Heart left ventricle (tissue), 16 donors: ENCODE measurements at regions not wholly inside any gene's neighbourhood (a gene's known extent, or its start where the extent isn't known, plus 50 kb on each side); places are given as distances from the start of the nearest gene placed in this dataset.

Experiments used
- ATAC-seq, 4 donors: fragments of 200-7000 bp; cut with Tn5 transposase; one replicate each; pipeline ENCODE4 v1.9.1; 2020 to 2022; ENCODE audit warnings: moderate library complexity in 4 of 4, mild to moderate bottlenecking in 3 of 4, moderate number of reproducible peaks in 1 of 4
- DNase-seq, 5 donors: peaks; one replicate each; pipeline ENCODE4 v3.0.0-alpha.2; 2020
- H3K27ac ChIP-seq, 12 donors: fragments of 200-600 bp; sonication (generic) in 4 of 12; one replicate each; pipeline versions ENCODE4 v1.5.0 to v1.8.0; 2016 to 2022; ENCODE audit warnings: mild to moderate bottlenecking in 2 of 12
- H3K27me3 ChIP-seq, 9 donors: fragments of 200-600 bp; sonication (generic) in 2 of 9; one replicate each; pipeline versions ENCODE4 v1.5.1 to v1.8.0; 2016 to 2022; ENCODE audit warnings: mild to moderate bottlenecking in 3 of 9
- H3K36me3 ChIP-seq, 9 donors: fragments of 200-600 bp; sonication (generic) in 2 of 9; one replicate each; pipeline versions ENCODE4 v1.5.0 to v1.8.0; 2018 to 2022; ENCODE audit warnings: mild to moderate bottlenecking in 2 of 9
- H3K4me1 ChIP-seq, 12 donors: fragments of 200-600 bp; sonication (generic) in 4 of 12; one replicate each; pipeline versions ENCODE4 v1.5.0 to v1.8.0; 2016 to 2022; ENCODE audit warnings: mild to moderate bottlenecking in 3 of 12
- H3K4me3 ChIP-seq, 12 donors: fragments of 200-600 bp; sonication (generic) in 4 of 12; one replicate each; pipeline versions ENCODE4 v1.5.0 to v1.8.0; 2017 to 2022; ENCODE audit warnings: mild to moderate bottlenecking in 9 of 12, moderate library complexity in 4 of 12
- H3K9me3 ChIP-seq, 12 donors: fragments of 200-600 bp; sonication (generic) in 4 of 12; one replicate each; pipeline versions ENCODE4 v1.5.0 to v1.8.0; 2016 to 2022; ENCODE audit warnings: mild to moderate bottlenecking in 1 of 12
- POLR2A ChIP-seq, 2 donors: fragments of 450-650 bp; IDR thresholded peaks; one replicate each; pipeline ENCODE4 v1.6.1; 2017; ENCODE audit warnings: antibody characterized with exemption in 2 of 2, mild to moderate bottlenecking in 2 of 2, moderate library complexity in 2 of 2
- WGBS, 4 donors: extraction: QIAGEN DNeasy Blood & Tissue Kit in 2 of 4; methylation state at CpG; one replicate each; pipeline versions ENCODE4 v1.1.5 to v1.1.7; 2013 to 2018; 5-methylcytosine and 5-hydroxymethylcytosine counted together
- intact Hi-C, 10 donors: fragments of 100-400 bp; cut with DNase I; formaldehyde crosslinking; loops; one replicate each; pipeline versions ENCODE4 v1.11.1 to v1.14.2; 2022
- TF ChIP-seq, protein P1 (sequence below), 12 donors: fragments of 200-600 bp; sonication (generic) in 4 of 12; IDR thresholded peaks; one replicate each; pipeline versions ENCODE4 v1.5.0 to v1.8.0; 2018 to 2022; ENCODE audit warnings: antibody characterized with exemption in 12 of 12, mild to moderate bottlenecking in 5 of 12
- donor health status: ischemic (EF 13 %, LVEDD 7.1; RV severe dilation, severe dysfunction).
- donor health status: healthy with polysubstance abuse.
- donor health status: DM: no; HTN: yes; CAD: no.
- donor health status: DM: no; HTN: no; CAD: no.
- donor health status: ischemic (EF 25% LVEDD 6.9; RV normal size, moderate dysfunction).
- donor health status: ischemic (EF 25% LVEDD 5.7; RV mildly dilated, moderate dysfunction).
- donor health status: healthy.
- donor health status: DM: yes; HTN: yes; CAD: no.
- donor health status: ischemic (EF 35%, LVEDD 5.7; RV mildly dilated, moderate dysfunction).
- donor health status: nonischemic (EF 11% LVEDD 7.7; RV severe dilation, severe dysfunction).
- donor health status: DM: yes; HTN: yes; CAD: no.
- donor health status: PGD.
- donor health status: ischemic (EF 29% LVEDD 5.4; RV normal size, mild dysfunction).
- donor health status: nonischemic (EF 23%, LVEDD 6.1; RV moderate dilation, normal function).

DNA sequence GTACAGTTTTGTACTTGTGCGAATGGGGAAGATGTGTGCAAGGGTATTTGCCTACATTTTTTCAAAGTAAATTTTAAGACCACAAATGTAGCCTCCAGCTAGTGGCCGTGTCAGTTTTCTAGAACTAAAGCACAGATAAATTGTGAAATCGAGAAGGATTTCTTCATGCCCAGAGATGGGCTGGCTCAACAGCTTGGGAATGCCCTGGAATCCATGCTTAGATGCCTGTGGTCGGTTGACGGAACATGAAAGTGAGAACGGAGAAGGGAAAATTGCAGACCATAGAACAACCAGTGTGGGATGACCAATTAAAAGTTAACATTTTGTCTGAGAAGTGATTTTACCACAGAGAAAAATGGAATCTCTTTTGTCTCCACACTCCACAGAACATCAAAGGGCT lies 73.2 kb upstream of the VCX2 start:
- no peak for ATAC-seq
- Histone ChIP-seq H3K9me3 (no peaks in the 10 kb centered on the region), H3K27ac (no peak overlapping the region), H3K36me3 (no peaks in the 10 kb centered on the region), H3K4me1 (no peaks in the 10 kb centered on the region), H3K27me3 (no peaks in the 10 kb centered on the region), H3K4me3 (no peak overlapping the region)
- DNase-seq: no peak
- 87 to 95% (median 92%) methylated on average over 6 of the region's 6 CpGs for WGBS, 4 donors
- TF ChIP-seq, protein P1, sequence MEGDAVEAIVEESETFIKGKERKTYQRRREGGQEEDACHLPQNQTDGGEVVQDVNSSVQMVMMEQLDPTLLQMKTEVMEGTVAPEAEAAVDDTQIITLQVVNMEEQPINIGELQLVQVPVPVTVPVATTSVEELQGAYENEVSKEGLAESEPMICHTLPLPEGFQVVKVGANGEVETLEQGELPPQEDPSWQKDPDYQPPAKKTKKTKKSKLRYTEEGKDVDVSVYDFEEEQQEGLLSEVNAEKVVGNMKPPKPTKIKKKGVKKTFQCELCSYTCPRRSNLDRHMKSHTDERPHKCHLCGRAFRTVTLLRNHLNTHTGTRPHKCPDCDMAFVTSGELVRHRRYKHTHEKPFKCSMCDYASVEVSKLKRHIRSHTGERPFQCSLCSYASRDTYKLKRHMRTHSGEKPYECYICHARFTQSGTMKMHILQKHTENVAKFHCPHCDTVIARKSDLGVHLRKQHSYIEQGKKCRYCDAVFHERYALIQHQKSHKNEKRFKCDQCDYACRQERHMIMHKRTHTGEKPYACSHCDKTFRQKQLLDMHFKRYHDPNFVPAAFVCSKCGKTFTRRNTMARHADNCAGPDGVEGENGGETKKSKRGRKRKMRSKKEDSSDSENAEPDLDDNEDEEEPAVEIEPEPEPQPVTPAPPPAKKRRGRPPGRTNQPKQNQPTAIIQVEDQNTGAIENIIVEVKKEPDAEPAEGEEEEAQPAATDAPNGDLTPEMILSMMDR (IDR thresholded peaks at IDR 0.05): no peak
- TF ChIP-seq POLR2A (IDR thresholded peaks at IDR 0.05): no peak
- intact Hi-C loops: no loop called here

- no peak overlapping the region for H3K27ac ChIP-seq
- no peaks in the 10 kb centered on the region for H3K27me3 ChIP-seq
- WGBS, 4 donors: 88 to 95% (median 90%) methylated on average over 1 of the region's 1 CpG
- TF ChIP-seq, protein P1 (IDR thresholded peaks at IDR 0.05): no peak
- TF ChIP-seq POLR2A (IDR thresholded peaks at IDR 0.05): no peak
- intact Hi-C loops: no loop called here
- no peaks in the 10 kb centered on the region for H3K4me1 ChIP-seq
- DNase-seq (no peak), ATAC-seq (no peak)
- no peaks in the 10 kb centered on the region for H3K9me3 ChIP-seq
- H3K36me3 ChIP-seq: no peaks in the 10 kb centered on the region
- H3K4me3 ChIP-seq: no peak overlapping the region
Observed at GRCh38 chrX:8245411-8245810, 74.3 kb upstream of the VCX2 start.

DNA sequence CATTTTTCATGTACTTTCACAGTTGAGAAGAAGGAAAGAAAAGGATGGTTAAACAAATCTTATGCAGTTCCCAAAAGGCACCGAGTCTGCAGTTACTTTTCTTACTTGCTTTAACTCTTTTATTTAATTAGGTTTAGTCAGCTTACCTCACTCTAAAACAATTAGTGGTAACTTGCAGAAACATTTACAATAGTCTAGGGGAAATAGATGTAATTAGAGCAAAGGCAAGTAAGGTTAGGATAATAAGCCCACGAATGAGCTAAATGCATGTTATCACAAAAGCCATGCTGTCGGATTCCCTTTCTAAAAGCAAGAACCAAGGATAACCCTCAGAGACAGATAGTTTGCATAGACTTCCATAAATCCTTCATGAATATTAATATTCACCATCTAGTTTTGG lies 82.0 kb upstream of the VCX2 start:
- ATAC-seq (no peak), DNase-seq (no peak)
- H3K27me3 ChIP-seq: no peaks in the 10 kb centered on the region
- no peak for TF ChIP-seq POLR2A (IDR thresholded peaks at IDR 0.05)
- H3K27ac ChIP-seq: no peak overlapping the region
- H3K36me3 ChIP-seq: no peaks in the 10 kb centered on the region
- intact Hi-C loops: no loop called here
- peaks cover 0 to 3% (median 0%) of the 10 kb centered on the region in 12 donors for H3K4me1 ChIP-seq
- 63 to 74% (median 65%) methylated on average over 3 of the region's 3 CpGs for WGBS, 4 donors
- no peak overlapping the region for H3K4me3 ChIP-seq
- H3K9me3 ChIP-seq: no peaks in the 10 kb centered on the region

GRCh38 chrX:8254401-8254800 lies 83.3 kb upstream of the VCX2 start:
- ATAC-seq (no peak), DNase-seq (no peak)
- TF ChIP-seq, protein P1 (IDR thresholded peaks at IDR 0.05): no peak
- no peak for TF ChIP-seq POLR2A (IDR thresholded peaks at IDR 0.05)
- Histone ChIP-seq H3K4me1 (peaks cover 0 to 3% (median 0%) of the 10 kb centered on the region in 12 donors), H3K4me3 (no peak overlapping the region), H3K9me3 (no peaks in the 10 kb centered on the region), H3K27me3 (no peaks in the 10 kb centered on the region), H3K27ac (no peak overlapping the region), H3K36me3 (no peaks in the 10 kb centered on the region)
- intact Hi-C loops: no loop called here
- 44 to 56% (median 48%) methylated on average over 2 of the region's 2 CpGs for WGBS, 4 donors

DNA sequence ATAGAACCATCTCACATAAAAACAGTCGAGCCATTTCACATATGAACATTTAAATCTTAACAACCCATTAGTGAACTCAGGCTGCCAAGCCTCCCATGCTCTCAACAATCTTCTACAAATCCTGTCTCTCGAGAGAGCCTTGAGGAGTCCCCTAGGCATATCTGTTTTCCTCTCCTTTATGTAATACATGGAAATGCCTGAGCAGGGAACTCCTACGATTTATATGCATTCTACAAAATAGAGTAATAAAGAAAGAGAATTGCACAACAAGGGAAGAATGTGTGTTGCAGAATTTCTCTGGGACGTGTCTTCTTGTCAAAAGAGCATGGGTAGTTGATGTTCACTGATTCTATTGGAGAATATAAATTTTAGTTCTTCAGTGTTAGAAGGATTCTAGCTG lies 101.8 kb upstream of the VCX2 start:
- ATAC-seq (no peak), DNase-seq (no peak)
- Histone ChIP-seq H3K4me3 (no peak overlapping the region), H3K27ac (no peak overlapping the region), H3K4me1 (no peaks in the 10 kb centered on the region), H3K9me3 (peaks cover 0 to 24% (median 0%) of the 10 kb centered on the region in 12 donors), H3K36me3 (no peaks in the 10 kb centered on the region), H3K27me3 (no peaks in the 10 kb centered on the region)
- TF ChIP-seq, protein P1 (IDR thresholded peaks at IDR 0.05): no peak
- no peak for TF ChIP-seq POLR2A (IDR thresholded peaks at IDR 0.05)
- WGBS, 4 donors: 74 to 88% (median 81%) methylated on average over 4 of the region's 4 CpGs
- intact Hi-C loops: no loop called here
